ENCODE measurements at regions not wholly inside any gene's neighbourhood (a gene's known extent, or its start where the extent isn't known, plus 50 kb on each side); places are given as distances from the start of the nearest gene placed in this dataset.
"Not testable (repeated sequence)": the region's sequence is repeated elsewhere in the genome, so short reads cannot be mapped to it uniquely, and the experiment has no call there.

- no peak for DNase-seq (ENCODE audit: low spot score)
Measured at GRCh38 chr9:81002906-81003305, 686.4 kb downstream of the TLE1 start.

- no peak for DNase-seq (ENCODE audit: low spot score)
Measured at GRCh38 chr9:81002242-81002641, 687.1 kb downstream of the TLE1 start.

GRCh38 chr9:80995759-80996158, 693.6 kb downstream of the TLE1 start:
- DNase-seq (ENCODE audit: low spot score), result no peak

- no peak for DNase-seq (ENCODE audit: low spot score)
Measured at GRCh38 chr9:80994892-80995291, 694.5 kb downstream of the TLE1 start.

GRCh38 chr9:80985595-80985994, 703.8 kb downstream of the TLE1 start:
- not testable (repeated sequence) for DNase-seq (ENCODE audit: low spot score)

- DNase-seq (ENCODE audit: low spot score), result no peak
Measured at GRCh38 chr9:80976403-80976802, 712.9 kb downstream of the TLE1 start.

- not testable (repeated sequence) for DNase-seq (ENCODE audit: low spot score)
Measured at GRCh38 chr9:80970377-80970776, 719.0 kb downstream of the TLE1 start.

- DNase-seq (ENCODE audit: low spot score), result no peak
Measured at GRCh38 chr9:80968611-80969010, 720.7 kb downstream of the TLE1 start.

GRCh38 chr9:80964914-80965313, 724.4 kb downstream of the TLE1 start:
- no peak for DNase-seq (ENCODE audit: low spot score)

- DNase-seq (ENCODE audit: low spot score), result no peak
Measured at GRCh38 chr9:80964374-80964773, 725.0 kb downstream of the TLE1 start.

GRCh38 chr9:80957801-80958200, 731.5 kb downstream of the TLE1 start:
- DNase-seq (ENCODE audit: low spot score), result no peak

GRCh38 chr9:80954521-80954920, 734.8 kb downstream of the TLE1 start:
- no peak for DNase-seq (ENCODE audit: low spot score)

GRCh38 chr9:80952363-80952922, 736.9 kb downstream of the TLE1 start:
- no peak for DNase-seq (ENCODE audit: low spot score)

- peak; percentile 15 for DNase-seq (ENCODE audit: low spot score)
Measured at GRCh38 chr9:80951675-80952074, 737.7 kb downstream of the TLE1 start.

- no peak for DNase-seq (ENCODE audit: low spot score)
Measured at GRCh38 chr9:80948876-80949275, 740.5 kb downstream of the TLE1 start.

GRCh38 chr9:80948066-80948465, 741.3 kb downstream of the TLE1 start:
- DNase-seq (ENCODE audit: low spot score), result no peak

GRCh38 chr9:80946496-80947170, 742.7 kb downstream of the TLE1 start:
- DNase-seq (ENCODE audit: low spot score), result no peak

GRCh38 chr9:80945436-80945835, 743.9 kb downstream of the TLE1 start:
- no peak for DNase-seq (ENCODE audit: low spot score)

GRCh38 chr9:80937645-80938044, 751.7 kb downstream of the TLE1 start:
- DNase-seq (ENCODE audit: low spot score), result no peak

GRCh38 chr9:80934095-80934494, 755.3 kb downstream of the TLE1 start:
- DNase-seq (ENCODE audit: low spot score), result no peak

- no peak for DNase-seq (ENCODE audit: low spot score)
Measured at GRCh38 chr9:80932947-80933780, 756.2 kb downstream of the TLE1 start.

- no peak for DNase-seq (ENCODE audit: low spot score)
Measured at GRCh38 chr9:80932181-80932580, 757.2 kb downstream of the TLE1 start.

GRCh38 chr9:80931163-80931562, 758.2 kb downstream of the TLE1 start:
- DNase-seq (ENCODE audit: low spot score), result no peak

All from GM03348 (cell line).